AG09319 (cell line): ENCODE measurements at regions not wholly inside any gene's neighbourhood (a gene's known extent, or its start where the extent isn't known, plus 50 kb on each side); places are given as distances from the start of the nearest gene placed in this dataset.

Experiments used
- DNase-seq: peaks from one replicate; pipeline ENCODE4 v3.0.0-alpha.2; 2010; ENCODE audit warnings: low read depth; ENCODE audit errors: extremely low read depth
- CTCF ChIP-seq: IDR thresholded peaks from 2 replicates; pipeline ENCODE4 v1.5.1; 2011; ENCODE audit warnings: low read depth, mild to moderate bottlenecking, inconsistent platforms, low read length, moderate library complexity

DNA sequence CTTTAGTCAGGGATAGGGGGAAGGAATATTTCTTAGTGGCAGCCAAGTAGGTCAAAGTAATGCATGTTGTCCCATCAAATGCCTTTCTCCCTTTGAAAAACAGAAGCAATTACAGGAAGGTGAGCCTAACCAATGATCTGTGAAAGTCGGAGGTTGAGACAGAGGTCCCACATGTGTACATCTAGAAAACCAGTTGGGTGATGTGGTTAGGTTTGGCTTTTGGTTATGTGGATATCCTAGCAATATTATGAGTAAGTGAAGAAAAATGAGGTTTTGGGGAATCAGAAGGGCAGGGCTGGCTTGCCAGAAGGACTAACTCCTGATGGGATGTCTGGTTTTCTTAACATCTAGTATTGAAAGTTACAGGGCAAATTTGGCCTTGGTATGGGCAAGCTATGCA is 63.4 kb upstream of the PALM2AKAP2 start:
- TF ChIP-seq CTCF, result no peak
- DNase-seq, result no peak

DNA sequence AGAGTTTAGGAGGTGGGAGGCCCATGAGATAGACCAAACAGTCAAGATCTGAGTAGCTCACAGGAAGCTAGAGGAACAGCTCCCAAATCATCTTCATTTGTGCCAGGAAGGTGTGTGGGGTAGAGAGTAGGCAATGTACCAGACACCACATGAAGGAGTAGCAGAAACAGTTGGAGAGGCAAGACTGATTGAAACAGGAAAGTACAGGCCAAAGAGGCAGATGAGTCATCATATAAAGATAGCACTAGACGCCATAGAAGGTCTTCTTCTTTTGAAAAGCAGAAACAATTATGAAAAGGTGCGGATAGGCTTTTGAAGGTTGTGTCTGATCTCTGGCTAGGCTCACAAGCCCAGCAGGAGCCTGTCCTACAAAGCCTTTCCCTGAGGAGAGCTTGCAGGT is 62.7 kb upstream of the PALM2AKAP2 start:
- DNase-seq, result no peak

DNA sequence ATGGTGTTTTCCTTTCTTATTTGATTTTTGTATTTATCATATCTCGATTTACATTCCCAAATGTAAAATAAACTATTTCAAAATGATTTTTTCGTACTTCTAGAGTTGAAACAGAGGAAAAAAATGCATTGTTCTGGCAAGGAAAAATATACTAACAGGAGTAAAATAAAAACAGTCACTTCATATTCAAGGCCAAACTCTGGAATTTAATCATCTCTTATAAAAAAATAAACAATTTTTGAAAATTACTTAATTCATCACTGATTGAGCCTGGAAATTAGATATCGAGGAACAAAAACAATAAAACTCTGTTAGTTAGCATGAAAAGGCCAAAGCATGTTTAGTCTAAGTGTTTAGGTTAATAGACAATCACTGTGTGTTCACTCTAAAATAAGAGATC is 61.1 kb upstream of the PALM2AKAP2 start:
- DNase-seq, result no peak
- TF ChIP-seq CTCF, result no peak

More for the DNA sequence above, 62.7 kb upstream of the PALM2AKAP2 start:
- no peak for TF ChIP-seq CTCF

- TF ChIP-seq CTCF, result no peak
- DNase-seq, result no peak
Observed at GRCh38 chr9:109721001-109721400, 59.0 kb upstream of the PALM2AKAP2 start.

DNA sequence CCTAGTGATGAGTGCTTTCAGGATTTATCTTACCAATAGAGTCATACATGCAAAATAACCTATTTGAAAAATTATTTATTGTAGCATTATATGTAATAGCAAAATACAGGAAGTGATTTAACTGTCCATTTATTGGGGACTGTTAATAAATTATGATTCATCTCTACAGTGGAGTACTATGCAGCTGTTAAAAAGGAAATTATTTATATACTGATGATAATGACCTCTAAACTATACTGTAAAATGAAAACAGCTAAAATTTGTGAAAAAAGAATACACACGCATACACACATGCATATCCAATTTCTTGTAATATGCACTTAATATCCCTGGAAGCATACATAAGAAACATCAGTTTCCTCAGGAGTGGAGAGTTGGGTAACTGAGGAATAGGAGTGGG is 58.0 kb upstream of the PALM2AKAP2 start:
- no peak for TF ChIP-seq CTCF

GRCh38 chr9:109723781-109724180 is 56.2 kb upstream of the PALM2AKAP2 start:
- no peak for TF ChIP-seq CTCF
- DNase-seq, result no peak

More for the DNA sequence above, 58.0 kb upstream of the PALM2AKAP2 start:
- no peak for DNase-seq

DNA sequence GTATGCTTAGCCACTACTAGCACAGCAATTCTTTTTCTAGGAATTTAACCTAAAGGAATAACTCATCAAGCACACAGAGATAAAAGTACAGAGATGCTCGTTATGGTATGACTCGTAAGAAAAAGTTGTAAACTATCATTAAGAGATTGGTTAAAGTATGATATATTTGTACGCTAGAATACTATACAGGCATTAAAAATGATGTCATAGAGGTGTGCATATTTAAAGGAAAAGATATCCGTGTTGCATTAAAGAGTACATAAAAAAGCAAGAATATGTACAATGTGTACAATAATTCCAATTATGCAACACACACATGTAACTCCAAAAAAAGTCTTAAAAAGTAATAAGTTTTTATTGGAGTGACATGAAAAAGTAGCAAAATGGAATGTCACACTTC is 54.5 kb upstream of the PALM2AKAP2 start:
- TF ChIP-seq CTCF, result no peak

DNA sequence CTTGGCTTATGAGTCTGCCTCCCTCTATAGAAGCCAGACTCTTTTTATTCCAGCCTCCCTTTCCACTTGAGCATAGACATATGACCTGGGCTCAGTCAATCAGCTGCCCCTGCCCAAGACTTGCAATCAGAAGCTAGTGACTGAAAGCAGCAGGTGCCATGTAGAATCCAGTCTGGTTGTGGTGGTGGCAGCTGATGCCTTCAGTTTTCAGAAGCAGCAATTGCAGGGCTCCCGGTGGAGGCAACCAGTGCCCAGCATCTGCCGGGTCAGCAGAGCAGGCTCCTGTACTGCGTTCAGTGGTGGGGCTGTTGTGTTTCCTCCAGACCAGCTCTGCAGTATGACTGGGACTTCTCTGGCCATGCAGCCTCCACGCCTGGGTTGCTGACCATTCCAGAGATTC is 53.9 kb upstream of the PALM2AKAP2 start:
- no peak for TF ChIP-seq CTCF
- no peak for DNase-seq

More for the DNA sequence above, 54.5 kb upstream of the PALM2AKAP2 start:
- DNase-seq, result no peak
